GM18861 (cell line): ENCODE measurements at regions not wholly inside any gene's neighbourhood (a gene's known extent, or its start where the extent isn't known, plus 50 kb on each side); places are given as distances from the start of the nearest gene placed in this dataset.

Experiments used
- ATAC-seq: cut with Tn5 transposase; IDR thresholded peaks from one replicate; pipeline ENCODE4 v1.9.1; 2021; ENCODE audit not compliant: unreplicated experiment

GRCh38 chr2:82857967-82858366 is 1601.1 kb downstream of the SUCLG1 start:
- ATAC-seq, result no peak

- no peak for ATAC-seq
Observed at GRCh38 chr2:82853299-82853698, 1605.8 kb downstream of the SUCLG1 start.

- no peak for ATAC-seq
Observed at GRCh38 chr2:82852787-82853186, 1606.3 kb downstream of the SUCLG1 start.

- no peak for ATAC-seq
Observed at GRCh38 chr2:82848285-82848684, 1610.8 kb downstream of the SUCLG1 start.

GRCh38 chr2:82839036-82839435 is 1620.0 kb downstream of the SUCLG1 start:
- ATAC-seq, result no peak

- no peak for ATAC-seq
Observed at GRCh38 chr2:82837588-82838304, 1621.3 kb downstream of the SUCLG1 start.

GRCh38 chr2:82834893-82835292 is 1624.2 kb downstream of the SUCLG1 start:
- ATAC-seq, result no peak

GRCh38 chr2:82827426-82827825 is 1631.7 kb downstream of the SUCLG1 start:
- ATAC-seq, result no peak

GRCh38 chr2:82826437-82826836 is 1632.6 kb downstream of the SUCLG1 start:
- ATAC-seq, result no peak

GRCh38 chr2:82825410-82826090 is 1633.5 kb downstream of the SUCLG1 start:
- no peak for ATAC-seq

GRCh38 chr2:82823892-82824291 is 1635.2 kb downstream of the SUCLG1 start:
- no peak for ATAC-seq

- no peak for ATAC-seq
Observed at GRCh38 chr2:82819951-82820350, 1639.1 kb downstream of the SUCLG1 start.

GRCh38 chr2:82814146-82814545 is 1644.9 kb downstream of the SUCLG1 start:
- no peak for ATAC-seq

GRCh38 chr2:82811946-82812345 is 1647.1 kb downstream of the SUCLG1 start:
- ATAC-seq, result no peak

GRCh38 chr2:82803307-82803706 is 1655.8 kb downstream of the SUCLG1 start:
- no peak for ATAC-seq

- ATAC-seq, result no peak
Observed at GRCh38 chr2:82797469-82797868, 1661.6 kb downstream of the SUCLG1 start.

GRCh38 chr2:82796132-82796531 is 1662.9 kb downstream of the SUCLG1 start:
- no peak for ATAC-seq

GRCh38 chr2:82795446-82795845 is 1663.6 kb downstream of the SUCLG1 start:
- ATAC-seq, result no peak

GRCh38 chr2:82793711-82794435 is 1665.2 kb downstream of the SUCLG1 start:
- no peak for ATAC-seq

GRCh38 chr2:82792316-82792715 is 1666.8 kb downstream of the SUCLG1 start:
- no peak for ATAC-seq

- ATAC-seq, result no peak
Observed at GRCh38 chr2:82790206-82791021, 1668.7 kb downstream of the SUCLG1 start.
